ENCODE measurements at regions not wholly inside any gene's neighbourhood (a gene's known extent, or its start where the extent isn't known, plus 50 kb on each side); places are given as distances from the start of the nearest gene placed in this dataset.

DNA sequence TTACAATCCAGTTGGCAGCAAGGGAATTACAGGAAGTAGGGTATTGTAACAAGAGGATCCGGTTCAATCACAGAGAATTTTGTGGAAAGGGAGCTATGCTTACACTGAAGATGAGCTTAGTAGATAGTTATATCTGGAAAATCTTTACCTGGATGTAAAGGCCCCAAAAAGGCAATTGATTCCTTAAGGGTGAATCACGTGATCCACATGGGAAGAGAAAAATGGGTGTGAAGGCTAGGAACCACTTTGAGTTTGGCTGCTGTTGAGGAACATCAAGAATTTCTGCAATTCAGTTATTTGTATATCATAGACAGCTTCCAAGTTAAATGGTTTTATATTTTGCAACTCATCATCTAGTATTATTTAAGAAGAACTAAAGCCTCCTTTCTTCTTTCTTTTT is 194.0 kb upstream of the ARHGAP24 start:
- ATAC-seq (no peak), DNase-seq (no peak)
- TF ChIP-seq, protein P1, sequence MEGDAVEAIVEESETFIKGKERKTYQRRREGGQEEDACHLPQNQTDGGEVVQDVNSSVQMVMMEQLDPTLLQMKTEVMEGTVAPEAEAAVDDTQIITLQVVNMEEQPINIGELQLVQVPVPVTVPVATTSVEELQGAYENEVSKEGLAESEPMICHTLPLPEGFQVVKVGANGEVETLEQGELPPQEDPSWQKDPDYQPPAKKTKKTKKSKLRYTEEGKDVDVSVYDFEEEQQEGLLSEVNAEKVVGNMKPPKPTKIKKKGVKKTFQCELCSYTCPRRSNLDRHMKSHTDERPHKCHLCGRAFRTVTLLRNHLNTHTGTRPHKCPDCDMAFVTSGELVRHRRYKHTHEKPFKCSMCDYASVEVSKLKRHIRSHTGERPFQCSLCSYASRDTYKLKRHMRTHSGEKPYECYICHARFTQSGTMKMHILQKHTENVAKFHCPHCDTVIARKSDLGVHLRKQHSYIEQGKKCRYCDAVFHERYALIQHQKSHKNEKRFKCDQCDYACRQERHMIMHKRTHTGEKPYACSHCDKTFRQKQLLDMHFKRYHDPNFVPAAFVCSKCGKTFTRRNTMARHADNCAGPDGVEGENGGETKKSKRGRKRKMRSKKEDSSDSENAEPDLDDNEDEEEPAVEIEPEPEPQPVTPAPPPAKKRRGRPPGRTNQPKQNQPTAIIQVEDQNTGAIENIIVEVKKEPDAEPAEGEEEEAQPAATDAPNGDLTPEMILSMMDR (IDR thresholded peaks at IDR 0.05): no peak
- no peak for TF ChIP-seq POLR2A (IDR thresholded peaks at IDR 0.05)
- Histone ChIP-seq H3K4me1 (no peaks in the 10 kb centered on the region), H3K36me3 (replicated peaks in 1 of 2; ENCODE audit: insufficient read depth in 1 of 2, low read depth in 2 of 2) (no peaks in the 10 kb centered on the region), H3K27ac (no peak overlapping the region), H3K9me3 (no peaks in the 10 kb centered on the region), H3K27me3 (no peaks in the 10 kb centered on the region), H3K4me3 (no peak overlapping the region)
- 79 to 85% methylated on average over 2 of the region's 2 CpGs for WGBS, 2 donors
- intact Hi-C loops (cut with DNase I): no loop called here

GRCh38 chr4:85291226-85291625 is 183.7 kb upstream of the ARHGAP24 start:
- intact Hi-C loops (cut with DNase I): no loop called here
- H3K36me3 ChIP-seq (replicated peaks in 1 of 2; ENCODE audit: insufficient read depth in 1 of 2, low read depth in 2 of 2): no peaks in the 10 kb centered on the region
- WGBS, 2 donors: 64 to 87% methylated on average over 2 of the region's 2 CpGs
- no peak overlapping the region for H3K4me3 ChIP-seq
- ATAC-seq (no peak), DNase-seq (no peak)
- TF ChIP-seq POLR2A (IDR thresholded peaks at IDR 0.05): no peak
- TF ChIP-seq, protein P1 (IDR thresholded peaks at IDR 0.05): no peak
- H3K27ac ChIP-seq: no peak overlapping the region
- H3K9me3 ChIP-seq: no peaks in the 10 kb centered on the region
- H3K4me1 ChIP-seq: no peaks in the 10 kb centered on the region
- no peaks in the 10 kb centered on the region for H3K27me3 ChIP-seq

- no peaks in the 10 kb centered on the region for H3K9me3 ChIP-seq
- H3K27ac ChIP-seq: no peak overlapping the region
- TF ChIP-seq, protein P1 (IDR thresholded peaks at IDR 0.05): no peak
- TF ChIP-seq POLR2A (IDR thresholded peaks at IDR 0.05): no peak
- ATAC-seq: no peak
- DNase-seq: no peak
- no peak overlapping the region for H3K4me3 ChIP-seq
- H3K36me3 ChIP-seq (replicated peaks in 1 of 2; ENCODE audit: insufficient read depth in 1 of 2, low read depth in 2 of 2): no peaks in the 10 kb centered on the region
- no peaks in the 10 kb centered on the region for H3K4me1 ChIP-seq
- no peaks in the 10 kb centered on the region for H3K27me3 ChIP-seq
- intact Hi-C loops (cut with DNase I): no loop called here
- WGBS, 2 donors: 98 to 100% methylated on average over 2 of the region's 2 CpGs
Observed at GRCh38 chr4:85298037-85298436, 176.9 kb upstream of the ARHGAP24 start.

- ATAC-seq: no peak
- intact Hi-C loops (cut with DNase I): no loop called here
- no peaks in the 10 kb centered on the region for H3K36me3 ChIP-seq (replicated peaks in 1 of 2; ENCODE audit: insufficient read depth in 1 of 2, low read depth in 2 of 2)
- no peak overlapping the region for H3K27ac ChIP-seq
- H3K9me3 ChIP-seq: no peaks in the 10 kb centered on the region
- H3K27me3 ChIP-seq: no peaks in the 10 kb centered on the region
- WGBS, 2 donors: 85 to 100% methylated on average over 2 to 3 of the region's 3 CpGs
- H3K4me3 ChIP-seq: no peak overlapping the region
- no peak for DNase-seq
- no peaks in the 10 kb centered on the region for H3K4me1 ChIP-seq
- TF ChIP-seq, protein P1 (IDR thresholded peaks at IDR 0.05): no peak
- TF ChIP-seq POLR2A (IDR thresholded peaks at IDR 0.05): no peak
Observed at GRCh38 chr4:85302193-85302736, 172.7 kb upstream of the ARHGAP24 start.

DNA sequence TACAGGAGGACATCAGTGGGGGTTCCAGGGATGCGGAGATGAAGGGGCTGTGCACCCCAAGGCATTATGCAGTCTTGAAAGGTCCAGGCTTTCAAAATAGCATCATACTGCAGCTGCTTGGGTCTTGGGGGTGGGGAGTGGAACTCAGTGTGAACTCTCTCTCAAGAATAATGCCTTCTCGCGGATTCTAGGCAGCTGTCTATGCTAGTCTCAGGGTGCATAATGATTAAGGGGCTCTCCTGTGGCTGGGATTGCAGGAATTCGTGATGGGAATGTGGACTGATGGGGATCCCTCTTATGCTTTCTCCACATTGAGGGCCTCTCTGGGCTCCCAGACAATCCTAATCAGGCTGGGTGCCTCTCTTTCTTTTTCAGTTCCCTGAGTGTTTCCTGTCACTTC is 172.2 kb upstream of the ARHGAP24 start:
- no peak overlapping the region for H3K27ac ChIP-seq
- H3K36me3 ChIP-seq (replicated peaks in 1 of 2; ENCODE audit: insufficient read depth in 1 of 2, low read depth in 2 of 2): no peaks in the 10 kb centered on the region
- no peaks in the 10 kb centered on the region for H3K9me3 ChIP-seq
- no peaks in the 10 kb centered on the region for H3K4me1 ChIP-seq
- H3K27me3 ChIP-seq: no peaks in the 10 kb centered on the region
- intact Hi-C loops (cut with DNase I): no loop called here
- DNase-seq (no peak), ATAC-seq (no peak)
- H3K4me3 ChIP-seq: no peak overlapping the region
- no peak for TF ChIP-seq POLR2A (IDR thresholded peaks at IDR 0.05)
- TF ChIP-seq, protein P1 (IDR thresholded peaks at IDR 0.05): no peak
- WGBS, 2 donors: 78 to 82% methylated on average over 4 of the region's 4 CpGs
